GM12878 (cell line): ENCODE measurements at regions not wholly inside any gene's neighbourhood (a gene's known extent, or its start where the extent isn't known, plus 50 kb on each side); places are given as distances from the start of the nearest gene placed in this dataset.

Experiments used
- ATAC-seq: fragments of 200-7000 bp; cut with Tn5 transposase; 3 replicates; pipeline ENCODE4 v1.9.1; 2020; ENCODE audit warnings: mild to moderate bottlenecking, moderate library complexity
- BruUV-seq: library from RNA; stranded (reverse); fragments of 400-500 nt; replicated peaks from 2 replicates; lab custom pipeline; 2021; lab: Mats Ljungman, UMichigan
- CTCF ChIA-PET: fragments of 300-600 bp; sonication (Branson Sonifier 250); formaldehyde crosslinking; extraction: SDS; loops from one replicate; lab custom pipeline; 2021; ENCODE audit warnings: inconsistent platforms; lab: Yijun Ruan, JAX
- POLR2A ChIA-PET: fragments of 350-600 bp; formaldehyde crosslinking; extraction: SDS; loops from one replicate; lab custom pipeline; 2021; ENCODE audit warnings: inconsistent platforms; lab: Charles Lee
- RAD21 ChIA-PET: fragments of 300-600 bp; sonication (Branson Sonifier 250); formaldehyde crosslinking; loops from one replicate; lab custom pipeline; 2023; ENCODE audit warnings: antibody characterized with exemption; ENCODE audit not compliant: unreplicated experiment; lab: Charles Lee
- SMC1A ChIA-PET: fragments of 300-600 bp; sonication (Branson Sonifier 250); formaldehyde crosslinking; loops from one replicate; lab custom pipeline; 2023; ENCODE audit not compliant: unreplicated experiment, uncharacterized antibody; lab: Charles Lee
- DNase-seq: peaks from one replicate; pipeline ENCODE4 v3.0.0-alpha.2; 2011; ENCODE audit warnings: low read depth, low spot score
- FAIRE-seq: peaks from 3 replicates; lab custom pipeline; 2011; peaks lifted over from hg19 to GRCh38; lab: Jason Lieb, UNC
- H2AFZ ChIP-seq: 2 replicates; pipeline ENCODE4 v1.6.0; 2011; ENCODE audit warnings: low read depth, low read length, control low read depth; ENCODE audit not compliant: control insufficient read depth
- H3K27ac ChIP-seq: 2 replicates; pipeline ENCODE4 v1.5.1; 2011; ENCODE audit warnings: control low read depth; ENCODE audit not compliant: control insufficient read depth, insufficient read depth
- H3K27me3 ChIP-seq, 2 experiments: replicated peaks in 1 of 2; 2 replicates each; pipeline versions ENCODE4 v1.6.0 to v1.6.1; 2011; ENCODE audit warnings: low read length in 1 of 2; ENCODE audit not compliant: control insufficient read depth in 2 of 2, insufficient read depth in 2 of 2
- H3K36me3 ChIP-seq, 2 experiments: 2 replicates each; pipeline ENCODE4 v1.5.1; 2011; ENCODE audit warnings: low read length in 1 of 2; ENCODE audit not compliant: control insufficient read depth in 2 of 2, insufficient read depth in 2 of 2
- H3K4me1 ChIP-seq: 2 replicates; pipeline ENCODE4 v1.6.1; 2011; ENCODE audit warnings: mild to moderate bottlenecking, low read length, moderate library complexity, mixed read lengths; ENCODE audit not compliant: control insufficient read depth, insufficient read depth
- H3K4me2 ChIP-seq: 2 replicates; pipeline ENCODE4 v1.6.0; 2011; ENCODE audit warnings: control low read depth; ENCODE audit not compliant: control insufficient read depth, insufficient read depth
- H3K4me3 ChIP-seq: fragments of 200-600 bp; sonication (generic); 2 replicates; pipeline ENCODE4 v1.5.1; 2016
- H3K79me2 ChIP-seq: 2 replicates; pipeline ENCODE4 v1.6.0; 2011; ENCODE audit warnings: low read length; ENCODE audit not compliant: control insufficient read depth, insufficient read depth
- H3K9ac ChIP-seq: 2 replicates; pipeline ENCODE4 v1.8.0; 2011; ENCODE audit warnings: low read length, control low read depth, mixed read lengths; ENCODE audit not compliant: control insufficient read depth, insufficient read depth
- H3K9me3 ChIP-seq: replicated peaks from 3 replicates; pipeline ENCODE4 v1.5.1; 2011; ENCODE audit warnings: mild to moderate bottlenecking, low read length; ENCODE audit not compliant: control insufficient read depth, insufficient read depth
- H4K20me1 ChIP-seq: 2 replicates; pipeline ENCODE4 v1.6.0; 2011; ENCODE audit not compliant: control insufficient read depth, insufficient read depth
- CHD1 ChIP-seq: IDR thresholded peaks from 2 replicates; pipeline ENCODE4 v1.6.1; 2012; ENCODE audit warnings: low read depth, low read length, improper control_type of control experiment
- JUND ChIP-seq: IDR thresholded peaks from 2 replicates; pipeline ENCODE4 v1.6.1; 2012; ENCODE audit warnings: low read depth, mild to moderate bottlenecking, low read length, improper control_type of control experiment, moderate library complexity
- MTA3 ChIP-seq: IDR thresholded peaks from 2 replicates; pipeline ENCODE4 v1.6.1; 2012; ENCODE audit warnings: low read length, inconsistent platforms, borderline replicate concordance
- NFXL1 ChIP-seq: fragments of 450-650 bp; IDR thresholded peaks from 2 replicates; pipeline ENCODE4 v1.6.1; 2017; ENCODE audit warnings: antibody characterized with exemption, mild to moderate bottlenecking, borderline replicate concordance
- SREBF2 ChIP-seq: IDR thresholded peaks from 2 replicates; pipeline ENCODE4 v1.6.1; 2012; ENCODE audit warnings: mild to moderate bottlenecking, low read length
- ZZZ3 ChIP-seq: IDR thresholded peaks from 2 replicates; pipeline ENCODE4 v1.6.1; 2011; ENCODE audit warnings: low read depth; ENCODE audit not compliant: control insufficient read depth, insufficient read length
- WGBS: methylation state at CpG from one replicate; pipeline ENCODE4 v1.1.6; 2016; ENCODE audit warnings: low lambda C conversion rate; ENCODE audit not compliant: insufficient replicate concordance, insufficient coverage; ENCODE audit errors: missing lambda C conversion rate; 5-methylcytosine and 5-hydroxymethylcytosine counted together
- in situ Hi-C: fragments of 300-500 bp; cut with MboI; formaldehyde crosslinking; loops from 9 replicates; pipeline ENCODE4 v1.14.3; 2018; ENCODE audit warnings: mixed read lengths
- intact Hi-C: fragments of 100-400 bp; cut with micrococcal nuclease; formaldehyde crosslinking; loops from one replicate; pipeline ENCODE4 v1.14.2; 2022; ENCODE audit not compliant: unreplicated experiment
- TF ChIP-seq, protein P1 (sequence below): fragments of 450-650 bp; IDR thresholded peaks from 2 replicates; pipeline ENCODE4 v1.6.1; 2018; ENCODE audit warnings: borderline replicate concordance, mild to moderate bottlenecking; ENCODE audit not compliant: partially characterized antibody
- TF ChIP-seq, protein P2 (sequence below): fragments of 450-650 bp; IDR thresholded peaks from 2 replicates; pipeline ENCODE4 v1.6.1; 2016; ENCODE audit warnings: mild to moderate bottlenecking
- TF ChIP-seq, protein P3 (sequence below): fragments of 450-650 bp; IDR thresholded peaks from 2 replicates; pipeline ENCODE4 v1.6.1; 2017; ENCODE audit warnings: low read depth, mild to moderate bottlenecking, moderate library complexity

GRCh38 chr11:122426073-122426472, 229.4 kb upstream of the UBASH3B start (continued):
- TF ChIP-seq, protein P1, sequence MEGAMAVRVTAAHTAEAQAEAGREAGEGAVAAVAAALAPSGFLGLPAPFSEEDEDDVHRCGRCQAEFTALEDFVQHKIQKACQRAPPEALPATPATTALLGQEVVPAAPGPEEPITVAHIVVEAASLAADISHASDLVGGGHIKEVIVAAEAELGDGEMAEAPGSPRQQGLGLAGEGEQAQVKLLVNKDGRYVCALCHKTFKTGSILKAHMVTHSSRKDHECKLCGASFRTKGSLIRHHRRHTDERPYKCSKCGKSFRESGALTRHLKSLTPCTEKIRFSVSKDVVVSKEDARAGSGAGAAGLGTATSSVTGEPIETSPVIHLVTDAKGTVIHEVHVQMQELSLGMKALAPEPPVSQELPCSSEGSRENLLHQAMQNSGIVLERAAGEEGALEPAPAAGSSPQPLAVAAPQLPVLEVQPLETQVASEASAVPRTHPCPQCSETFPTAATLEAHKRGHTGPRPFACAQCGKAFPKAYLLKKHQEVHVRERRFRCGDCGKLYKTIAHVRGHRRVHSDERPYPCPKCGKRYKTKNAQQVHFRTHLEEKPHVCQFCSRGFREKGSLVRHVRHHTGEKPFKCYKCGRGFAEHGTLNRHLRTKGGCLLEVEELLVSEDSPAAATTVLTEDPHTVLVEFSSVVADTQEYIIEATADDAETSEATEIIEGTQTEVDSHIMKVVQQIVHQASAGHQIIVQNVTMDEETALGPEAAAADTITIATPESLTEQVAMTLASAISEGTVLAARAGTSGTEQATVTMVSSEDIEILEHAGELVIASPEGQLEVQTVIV = no peak

DNA sequence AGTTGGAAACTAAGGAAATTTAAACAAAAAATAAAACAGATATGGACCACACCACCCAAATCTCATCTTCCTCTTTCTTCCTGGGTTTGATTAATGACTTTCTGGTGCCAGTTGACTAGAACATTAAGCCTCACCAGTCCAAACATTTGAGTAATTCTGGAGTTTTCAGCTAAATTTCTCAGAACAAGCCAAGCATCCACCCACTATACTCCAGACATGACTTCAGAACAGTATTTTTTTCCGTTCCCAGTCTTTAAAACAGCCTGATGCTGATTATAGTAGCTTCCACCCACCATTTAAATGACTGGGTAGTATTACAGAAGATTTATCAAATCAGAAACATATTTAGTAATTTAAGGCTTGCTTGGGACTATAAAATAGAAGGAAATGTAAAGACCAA, 230.9 kb upstream of the UBASH3B start:
- H3K4me3 ChIP-seq = no peak overlapping the region
- ChIA-PET POLR2A (no interaction called here), SMC1A (no interaction called here), RAD21 (no interaction called here), CTCF (interaction anchor here (0.6 to 1.3 kb wide), 2 partner anchors 57 to 209 kb away, joined by 4 to 5 read pairs; no protein-coding TSS in a partner anchor)
- no peaks in the 10 kb centered on the region for H4K20me1 ChIP-seq
- no peaks in the 10 kb centered on the region for H3K36me3 ChIP-seq
- intact Hi-C loops = no loop called here
- FAIRE-seq (no peak), ATAC-seq (no peak), DNase-seq (no peak)
- H3K4me2 ChIP-seq = no peak overlapping the region
- no peak overlapping the region for H3K9ac ChIP-seq
- no peaks in the 10 kb centered on the region for H3K4me1 ChIP-seq
- no peak overlapping the region for H2AFZ ChIP-seq
- H3K9me3 ChIP-seq = no peaks in the 10 kb centered on the region
- H3K27me3 ChIP-seq = no peaks in the 10 kb centered on the region; a peak in 1 of 4 replicates
- WGBS = 0% methylated on average over 1 of the region's 1 CpG
- no peaks in the 10 kb centered on the region for H3K79me2 ChIP-seq
- in situ Hi-C loops = no loop called here
- TF ChIP-seq JUND = no peak
- H3K27ac ChIP-seq = no peak overlapping the region
- no TSS peak for BruUV-seq

GRCh38 chr11:122423886-122424285, 231.6 kb upstream of the UBASH3B start:
- intact Hi-C loops (no loop called here), in situ Hi-C loops (no loop called here)
- Histone ChIP-seq H4K20me1 (no peaks in the 10 kb centered on the region), H3K4me3 (no peak overlapping the region), H3K4me2 (no peak overlapping the region), H3K36me3 (no peaks in the 10 kb centered on the region), H3K9me3 (no peaks in the 10 kb centered on the region), H3K4me1 (no peaks in the 10 kb centered on the region), H3K27ac (no peak overlapping the region), H2AFZ (no peak overlapping the region), H3K79me2 (no peaks in the 10 kb centered on the region), H3K9ac (no peak overlapping the region), H3K27me3 (no peaks in the 10 kb centered on the region; a peak in 1 of 4 replicates)
- BruUV-seq = no TSS peak
- no peak for FAIRE-seq
- DNase-seq = no peak
- ChIA-PET CTCF (no interaction called here), POLR2A (no interaction called here), RAD21 (no interaction called here), SMC1A (interaction anchor here (0.9 kb wide), 1 partner anchor 10 kb away, joined by 3 read pairs; no protein-coding TSS in a partner anchor)
- ATAC-seq = no peak
- 0% methylated on average over 3 of the region's 3 CpGs for whole genome bisulfite sequencing
- TF ChIP-seq NFXL1 (no peak), SREBF2 (no peak), ZZZ3 (no peak), CHD1 (no peak), MTA3 (no peak)
- TF ChIP-seq, protein P2, sequence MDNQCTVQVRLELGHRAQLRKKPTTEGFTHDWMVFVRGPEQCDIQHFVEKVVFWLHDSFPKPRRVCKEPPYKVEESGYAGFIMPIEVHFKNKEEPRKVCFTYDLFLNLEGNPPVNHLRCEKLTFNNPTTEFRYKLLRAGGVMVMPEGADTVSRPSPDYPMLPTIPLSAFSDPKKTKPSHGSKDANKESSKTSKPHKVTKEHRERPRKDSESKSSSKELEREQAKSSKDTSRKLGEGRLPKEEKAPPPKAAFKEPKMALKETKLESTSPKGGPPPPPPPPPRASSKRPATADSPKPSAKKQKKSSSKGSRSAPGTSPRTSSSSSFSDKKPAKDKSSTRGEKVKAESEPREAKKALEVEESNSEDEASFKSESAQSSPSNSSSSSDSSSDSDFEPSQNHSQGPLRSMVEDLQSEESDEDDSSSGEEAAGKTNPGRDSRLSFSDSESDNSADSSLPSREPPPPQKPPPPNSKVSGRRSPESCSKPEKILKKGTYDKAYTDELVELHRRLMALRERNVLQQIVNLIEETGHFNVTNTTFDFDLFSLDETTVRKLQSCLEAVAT = no peak
- TF ChIP-seq, protein P3, sequence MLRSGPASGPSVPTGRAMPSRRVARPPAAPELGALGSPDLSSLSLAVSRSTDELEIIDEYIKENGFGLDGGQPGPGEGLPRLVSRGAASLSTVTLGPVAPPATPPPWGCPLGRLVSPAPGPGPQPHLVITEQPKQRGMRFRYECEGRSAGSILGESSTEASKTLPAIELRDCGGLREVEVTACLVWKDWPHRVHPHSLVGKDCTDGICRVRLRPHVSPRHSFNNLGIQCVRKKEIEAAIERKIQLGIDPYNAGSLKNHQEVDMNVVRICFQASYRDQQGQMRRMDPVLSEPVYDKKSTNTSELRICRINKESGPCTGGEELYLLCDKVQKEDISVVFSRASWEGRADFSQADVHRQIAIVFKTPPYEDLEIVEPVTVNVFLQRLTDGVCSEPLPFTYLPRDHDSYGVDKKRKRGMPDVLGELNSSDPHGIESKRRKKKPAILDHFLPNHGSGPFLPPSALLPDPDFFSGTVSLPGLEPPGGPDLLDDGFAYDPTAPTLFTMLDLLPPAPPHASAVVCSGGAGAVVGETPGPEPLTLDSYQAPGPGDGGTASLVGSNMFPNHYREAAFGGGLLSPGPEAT = no peak
